HG03196 (cell line): ENCODE measurements at regions not wholly inside any gene's neighbourhood (a gene's known extent, or its start where the extent isn't known, plus 50 kb on each side); places are given as distances from the start of the nearest gene placed in this dataset.

Experiments
- ATAC-seq: cut with Tn5 transposase; IDR thresholded peaks from one replicate; pipeline ENCODE4 v1.9.1; 2021; ENCODE audit not compliant: unreplicated experiment

GRCh38 chr7:49344556-49344955, 420.2 kb downstream of the CDC14C start:
- no peak for ATAC-seq

DNA sequence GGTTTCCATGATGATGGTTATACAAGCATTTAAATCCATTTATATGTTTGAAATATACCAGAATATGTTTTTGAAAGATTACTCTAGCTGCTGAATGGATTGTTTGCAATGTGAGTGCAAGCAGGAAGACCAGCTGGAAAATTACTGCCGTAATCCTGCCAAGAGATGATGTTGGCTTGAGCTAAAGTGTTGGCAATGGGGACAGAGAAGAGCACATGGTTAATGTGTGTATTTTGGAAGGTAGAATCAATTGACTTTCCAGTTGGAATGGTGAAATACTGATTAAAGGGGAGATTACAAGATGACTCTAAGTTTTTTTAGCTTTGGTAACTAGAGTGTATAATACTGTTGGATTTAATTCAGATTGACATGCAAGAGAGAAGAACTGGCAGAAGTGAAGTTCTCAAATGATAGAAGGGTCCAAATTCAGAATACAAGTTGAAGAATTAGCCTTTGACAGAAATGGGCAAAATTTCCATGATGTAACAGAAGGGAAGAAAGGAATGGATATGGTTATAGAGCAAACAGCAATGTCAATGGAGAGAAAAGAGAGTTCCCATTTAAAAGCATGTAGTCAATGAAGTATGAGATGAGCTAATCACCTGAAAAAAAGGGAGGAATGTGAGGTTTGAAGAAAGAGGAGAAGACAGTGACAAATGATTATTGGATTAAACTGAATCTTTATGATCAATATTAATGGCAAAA, 422.0 kb downstream of the CDC14C start:
- no peak for ATAC-seq

- ATAC-seq, result no peak
Measured at GRCh38 chr7:49367072-49367471, 406.4 kb upstream of the VWC2 start.

DNA sequence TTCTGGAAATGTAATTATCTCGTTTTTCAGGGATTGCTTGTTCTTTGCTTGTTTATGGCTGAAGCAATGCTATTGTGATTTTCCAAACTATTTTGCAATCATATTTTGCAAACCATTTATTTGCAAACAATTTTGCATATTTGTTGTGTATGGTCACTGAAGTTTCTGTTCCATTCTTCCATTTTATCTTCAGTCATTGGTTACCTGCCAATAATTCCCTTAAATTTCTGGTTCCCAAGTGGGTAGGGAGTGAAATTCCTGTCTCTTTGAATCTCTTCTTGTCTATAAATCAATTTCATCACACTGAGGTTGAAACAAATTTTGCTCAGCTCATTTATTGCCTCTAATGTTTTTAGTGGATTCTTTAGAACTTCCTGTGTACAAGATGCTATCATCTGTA, 401.7 kb upstream of the VWC2 start:
- no peak for ATAC-seq

DNA sequence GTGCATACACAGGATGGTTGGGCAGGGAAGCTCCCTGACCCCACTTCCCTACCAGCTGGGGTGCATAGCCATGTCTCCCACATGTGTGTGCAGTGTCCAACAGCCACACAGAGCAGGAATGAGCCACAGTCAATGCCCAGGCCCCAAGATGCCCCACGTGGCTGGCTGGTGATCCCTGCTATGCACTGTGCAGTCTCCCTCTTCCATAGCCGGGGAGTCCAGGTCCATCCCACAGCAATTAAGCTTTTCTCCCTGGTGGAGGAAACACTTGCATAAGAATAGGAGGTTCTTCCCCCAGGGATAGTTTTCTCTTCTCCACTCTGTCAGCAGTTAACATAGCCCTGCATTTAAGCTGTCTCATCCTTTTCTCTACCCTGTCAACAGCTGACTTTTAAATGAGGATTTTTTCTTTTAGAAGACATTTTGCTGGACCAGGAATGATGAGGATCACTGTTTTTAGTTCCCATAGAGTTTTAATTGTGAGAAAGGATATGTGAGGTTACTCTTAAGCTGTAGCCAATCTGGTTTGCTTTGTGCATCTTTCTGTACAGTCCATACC, 396.5 kb upstream of the VWC2 start:
- no peak for ATAC-seq

DNA sequence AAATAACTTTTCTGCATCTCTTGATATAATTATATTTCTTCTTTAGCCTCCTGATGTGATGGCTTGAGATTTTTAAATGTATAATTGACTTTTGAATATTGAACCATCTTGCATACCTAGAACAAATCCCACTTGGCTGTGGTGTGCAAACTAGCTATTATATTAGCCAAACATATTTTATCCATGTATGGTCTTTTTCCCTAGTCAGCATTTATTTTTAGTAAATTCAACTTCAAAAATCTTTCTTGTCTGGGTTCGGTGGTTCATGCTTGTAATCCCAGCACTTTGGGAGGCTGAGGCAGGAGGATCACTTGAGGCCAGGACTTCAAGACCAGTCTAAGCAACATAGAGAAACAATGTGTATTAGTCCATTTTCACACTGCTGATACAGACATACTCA, 386.6 kb upstream of the VWC2 start:
- no peak for ATAC-seq

- ATAC-seq, result no peak
Measured at GRCh38 chr7:49389871-49390479, 383.5 kb upstream of the VWC2 start.

DNA sequence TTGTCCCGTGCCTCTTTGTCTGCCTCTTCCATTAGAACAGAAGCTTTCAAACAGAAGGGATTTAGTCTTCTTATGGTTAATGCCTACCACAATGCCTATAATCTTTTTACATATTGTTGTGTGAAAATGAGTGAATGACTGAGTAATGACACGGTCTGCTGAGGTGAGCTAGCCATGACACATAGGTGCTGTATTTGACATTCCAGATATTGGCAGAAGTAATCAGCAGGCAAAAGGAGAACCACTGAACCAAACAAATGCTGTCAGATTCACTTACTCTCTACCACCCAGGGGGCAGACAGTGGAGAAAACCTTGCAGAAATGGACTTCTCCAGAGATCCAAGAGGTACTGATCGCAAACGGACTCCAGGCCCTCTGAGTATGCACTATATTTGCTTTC, 377.2 kb upstream of the VWC2 start:
- no peak for ATAC-seq

DNA sequence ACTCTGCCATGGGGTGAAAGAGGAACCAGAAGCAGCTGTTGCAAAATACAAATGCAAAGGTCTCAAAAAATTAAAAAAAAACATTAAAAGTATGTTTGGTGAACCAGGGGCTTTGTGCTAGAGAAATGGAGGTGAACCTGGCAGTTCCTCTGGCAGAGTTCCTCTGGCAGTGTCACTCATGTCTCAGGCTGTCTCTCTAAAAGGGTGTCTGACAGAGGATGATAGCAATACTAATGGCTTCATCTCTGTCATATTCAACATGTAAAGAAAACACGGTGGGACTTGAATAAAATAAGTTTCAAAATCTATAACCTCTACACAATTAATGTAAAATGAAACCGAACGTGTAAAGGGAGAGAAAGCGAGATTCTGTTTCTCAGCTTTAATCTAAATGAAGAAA, 375.7 kb upstream of the VWC2 start:
- no peak for ATAC-seq

DNA sequence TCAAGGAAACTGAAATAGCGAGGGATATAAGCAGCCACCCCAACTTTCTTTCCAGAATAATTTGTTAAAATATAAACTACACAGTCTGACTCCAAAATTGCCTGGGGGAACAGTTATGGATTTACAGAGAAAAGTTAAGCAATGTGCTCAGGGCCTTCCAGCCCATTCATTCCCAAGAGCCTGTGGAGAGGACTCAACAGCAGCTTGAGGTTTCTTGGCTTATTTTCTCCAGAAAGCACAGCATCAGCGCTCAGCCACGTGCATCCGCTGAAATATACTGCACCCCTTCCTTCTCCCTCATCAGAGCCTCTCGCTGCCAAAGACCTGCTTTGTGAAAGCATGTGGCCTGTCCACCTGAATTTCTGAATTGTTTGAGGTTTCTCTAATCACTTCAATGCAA, 375.2 kb upstream of the VWC2 start:
- ATAC-seq, result no peak

GRCh38 chr7:49398746-49399145, 374.7 kb upstream of the VWC2 start:
- ATAC-seq, result no peak

DNA sequence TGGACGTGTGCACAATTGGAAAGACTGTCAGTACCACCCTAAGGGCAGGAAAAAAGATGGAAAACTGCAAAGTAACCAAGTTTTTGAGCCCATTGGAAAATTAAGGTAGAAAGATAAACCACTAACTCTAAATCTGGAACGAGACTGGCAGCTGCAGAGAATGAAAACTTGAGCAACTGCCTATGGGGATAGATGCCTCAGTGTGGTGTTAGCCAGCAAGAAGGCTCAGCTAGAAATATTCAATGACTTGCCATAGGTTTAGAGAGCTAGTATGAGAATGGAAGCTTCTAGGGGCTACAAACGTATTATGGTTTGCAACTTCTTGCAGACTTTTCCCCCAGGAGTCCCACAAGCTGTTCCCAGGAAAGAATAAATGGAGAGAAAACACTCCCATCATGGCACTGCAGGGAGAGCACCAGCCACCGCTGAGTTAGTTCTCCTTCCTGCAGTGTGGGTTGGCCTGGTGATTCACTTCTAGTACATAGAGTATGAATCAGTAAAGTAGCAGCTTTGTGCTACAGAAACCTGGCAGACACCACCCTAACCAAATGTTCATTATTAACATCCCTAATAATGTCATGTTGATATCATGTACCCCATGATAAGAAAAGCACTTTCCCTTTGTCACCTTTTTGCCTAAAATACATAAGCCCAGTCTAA, 372.4 kb upstream of the VWC2 start:
- ATAC-seq, result no peak

DNA sequence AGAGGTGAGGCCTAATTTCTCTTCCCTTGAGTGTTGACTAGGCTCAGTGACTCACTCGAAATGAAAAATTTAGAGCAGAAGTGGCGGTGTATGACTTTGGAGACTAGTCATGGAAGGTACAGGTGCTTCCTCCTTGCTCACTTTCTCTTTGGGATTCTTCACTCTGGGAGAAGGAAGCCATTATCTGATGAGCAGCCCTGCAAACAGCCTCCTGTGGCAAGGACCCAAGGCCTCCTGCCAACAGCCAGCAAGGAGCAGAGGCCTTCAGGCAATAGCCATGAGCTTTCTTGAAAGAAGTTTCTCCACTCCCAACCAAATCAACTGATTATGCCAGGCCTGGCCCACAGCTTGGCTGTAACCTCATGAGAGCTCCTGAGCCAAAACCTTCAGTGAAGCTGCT, 369.6 kb upstream of the VWC2 start:
- ATAC-seq, result no peak

DNA sequence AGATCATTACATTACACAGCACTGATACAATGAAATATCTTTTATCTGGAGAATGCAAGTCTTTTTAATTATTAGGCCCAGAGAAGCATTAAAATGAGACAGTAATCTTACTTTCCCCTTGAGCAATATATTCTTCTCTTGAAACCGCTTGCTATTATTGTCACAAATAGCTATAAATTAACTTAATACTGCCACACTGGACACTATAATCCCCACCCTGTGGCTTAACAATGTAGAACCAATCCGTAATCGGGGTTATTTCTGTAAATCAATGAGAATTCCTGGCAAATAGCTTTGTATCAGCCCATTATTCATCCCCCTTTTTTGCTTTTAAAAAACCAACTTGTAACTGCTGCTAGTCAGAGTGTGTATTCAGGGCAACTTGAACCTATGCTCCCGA, 366.2 kb upstream of the VWC2 start:
- no peak for ATAC-seq

- ATAC-seq, result no peak
Measured at GRCh38 chr7:49417034-49417433, 356.4 kb upstream of the VWC2 start.

GRCh38 chr7:49418963-49419362, 354.5 kb upstream of the VWC2 start:
- no peak for ATAC-seq

DNA sequence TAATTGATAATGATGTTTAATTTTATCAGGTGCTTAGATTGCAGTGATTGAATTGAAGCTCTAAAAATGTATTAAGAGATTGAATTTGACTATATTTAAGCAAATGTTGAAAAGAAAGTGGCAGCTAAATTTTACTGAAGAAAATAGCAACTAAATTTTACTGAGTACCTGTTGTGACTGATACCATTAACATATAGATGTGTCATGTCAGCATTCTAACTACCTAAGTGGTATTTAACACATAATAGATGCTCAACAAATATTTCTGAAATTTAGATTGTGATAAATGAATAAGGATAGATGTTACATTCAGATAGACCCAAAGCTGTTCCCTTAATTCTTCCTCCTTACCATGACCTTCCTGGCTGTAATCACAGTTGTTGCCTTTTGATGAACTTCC, 350.9 kb upstream of the VWC2 start:
- ATAC-seq, result no peak

DNA sequence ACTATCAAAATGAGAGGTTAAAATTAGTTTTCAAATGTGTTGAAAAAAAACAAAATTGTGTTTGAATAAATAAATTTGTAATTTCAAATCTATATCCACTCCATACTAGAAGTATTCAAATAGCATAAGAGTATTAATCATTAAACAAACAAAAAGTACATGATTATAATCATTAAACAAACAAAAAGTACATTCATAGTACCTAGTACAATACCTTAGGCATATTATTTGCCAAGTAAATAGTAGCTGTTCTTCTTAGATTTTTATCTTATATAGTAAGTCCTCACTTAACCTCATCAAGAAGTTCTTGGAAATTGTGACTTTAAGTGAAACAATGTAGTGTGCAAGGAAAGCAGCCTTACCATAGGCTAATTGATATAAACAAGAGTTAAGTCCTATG, 349.3 kb upstream of the VWC2 start:
- ATAC-seq, result no peak

DNA sequence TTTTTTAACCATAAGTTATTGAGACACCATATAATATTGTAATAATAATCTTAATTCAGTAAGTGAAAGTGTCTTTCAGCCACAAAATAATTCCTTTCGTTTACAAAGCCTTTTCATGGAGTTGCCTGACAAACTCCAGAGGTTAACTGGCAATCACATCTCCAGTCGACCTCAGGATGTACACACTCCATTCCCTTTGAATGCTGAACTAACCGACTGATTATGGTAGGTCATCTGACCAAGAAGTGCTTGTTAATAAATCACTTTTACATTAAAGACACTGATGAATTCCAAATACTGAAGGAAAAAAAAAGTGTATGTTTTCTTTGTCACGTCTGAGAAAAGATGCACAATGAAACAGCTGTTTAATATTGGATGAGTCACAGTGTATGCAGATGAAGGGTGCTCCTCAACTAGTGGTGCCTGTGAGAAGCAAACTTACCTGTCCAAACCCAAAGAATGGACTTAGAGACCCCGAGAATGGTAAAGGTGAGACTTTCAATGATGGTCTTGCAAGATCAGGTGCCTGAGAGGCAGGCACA, 348.1 kb upstream of the VWC2 start:
- no peak for ATAC-seq

DNA sequence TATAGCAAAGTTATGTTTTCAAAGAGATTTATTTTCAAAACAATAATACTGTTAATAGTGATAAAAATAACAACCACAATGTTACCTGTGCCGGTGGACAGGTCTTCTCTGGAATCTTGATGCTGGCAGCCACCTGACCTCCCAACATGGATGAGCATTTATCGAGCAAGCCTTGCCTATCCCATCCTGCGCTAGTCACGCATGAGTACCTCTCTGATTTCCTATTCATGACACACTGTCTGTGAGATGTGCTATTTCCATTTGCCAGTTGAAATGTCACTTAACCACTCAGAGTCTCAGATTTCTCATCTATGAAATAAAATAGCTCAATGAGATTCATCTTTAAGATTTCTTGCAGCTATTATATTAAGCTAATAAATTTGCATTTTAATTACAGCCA, 341.2 kb upstream of the VWC2 start:
- ATAC-seq, result no peak

DNA sequence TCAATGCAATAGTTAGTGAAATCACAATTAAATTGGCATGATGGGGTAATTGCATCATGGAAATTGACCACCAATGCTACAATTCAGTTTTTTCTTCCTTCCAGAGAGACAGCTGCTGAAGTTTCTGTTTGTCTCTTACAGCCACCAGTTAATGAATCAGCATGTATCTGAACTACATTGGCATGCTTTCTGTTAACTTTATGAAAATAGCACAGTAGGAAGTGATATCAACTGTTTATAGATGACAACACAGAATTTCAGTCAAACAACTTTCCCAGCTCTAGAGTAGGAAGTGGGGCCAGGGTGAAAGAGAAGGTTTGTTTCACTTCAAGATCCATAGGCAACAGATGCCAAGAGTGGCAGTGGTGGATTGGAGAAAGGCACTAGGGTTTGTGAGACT, 339.6 kb upstream of the VWC2 start:
- no peak for ATAC-seq

- no peak for ATAC-seq
Measured at GRCh38 chr7:49434846-49435245, 338.6 kb upstream of the VWC2 start.
